Stimulated activated CD4-positive, alpha-beta T cell treated with anti-CD3 and anti-CD28 coated beads, Interleukin-4, amount 100 ng/mL, for 24 hours (primary cell): ENCODE measurements at regions not wholly inside any gene's neighbourhood (a gene's known extent, or its start where the extent isn't known, plus 50 kb on each side); places are given as distances from the start of the nearest gene placed in this dataset.

Experiments used
- DNase-seq: peaks from one replicate; pipeline ENCODE4 v3.0.0-alpha.2; 2020

DNA sequence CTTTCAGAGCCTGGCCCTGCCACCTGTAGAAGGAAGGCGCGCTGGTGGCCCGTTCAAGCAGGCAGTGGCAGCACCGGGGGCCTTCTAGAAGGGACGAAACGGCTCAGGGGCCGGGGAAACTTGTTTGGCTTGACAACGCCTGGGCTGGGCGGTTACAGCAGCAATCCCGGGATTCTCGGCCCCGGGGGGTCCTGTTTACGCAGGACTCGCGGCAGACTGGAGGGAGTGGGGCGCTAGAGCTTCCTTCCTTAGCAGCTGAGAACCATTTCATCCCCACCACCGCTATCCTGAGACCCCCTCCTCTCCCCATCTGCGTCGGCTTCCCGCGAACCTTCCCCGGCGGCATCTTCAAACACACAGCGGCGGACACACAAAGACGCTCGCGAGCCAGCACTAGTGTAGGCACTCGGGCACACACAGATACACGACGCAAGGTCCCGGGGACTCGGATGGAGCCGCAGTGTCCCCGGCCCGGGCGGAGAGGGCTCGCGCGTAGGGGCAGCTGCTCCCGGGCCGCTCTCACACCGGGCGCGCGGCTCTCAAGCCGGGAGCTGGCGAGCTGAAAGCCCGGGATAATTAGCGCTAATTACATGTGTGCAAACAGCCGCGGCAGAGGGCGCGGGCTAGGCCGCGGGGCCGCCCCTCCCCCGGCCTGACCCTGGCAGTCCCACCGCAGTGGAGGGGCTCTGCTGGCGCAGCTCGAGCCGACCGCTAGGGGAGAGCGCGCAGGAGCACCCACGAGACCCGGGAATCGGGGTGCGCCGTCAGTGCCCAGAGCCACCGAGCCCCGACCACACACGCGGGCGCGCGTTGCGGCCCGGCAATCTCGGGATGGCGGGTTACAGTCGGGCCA, 271.4 kb downstream of the FOXD2 start:
- no peak for DNase-seq

DNA sequence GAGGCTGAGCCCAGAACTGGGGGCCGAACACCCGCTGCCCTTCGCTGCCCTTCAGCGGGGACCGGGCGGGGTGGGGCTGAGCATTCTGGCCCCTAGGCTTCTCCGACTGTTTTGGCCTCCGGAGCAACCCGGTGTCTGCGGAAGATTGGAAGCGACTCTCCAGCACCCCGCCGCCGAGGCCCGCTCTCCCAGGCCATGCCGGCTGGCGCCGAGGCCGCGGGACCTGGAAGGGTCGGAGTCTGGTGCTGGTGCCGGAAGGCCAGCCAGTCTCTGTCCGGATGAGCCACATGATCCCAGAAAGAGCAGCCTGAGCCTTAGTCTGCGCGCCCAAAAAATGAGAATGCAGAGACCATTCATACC, 272.0 kb downstream of the FOXD2 start:
- DNase-seq = no peak

DNA sequence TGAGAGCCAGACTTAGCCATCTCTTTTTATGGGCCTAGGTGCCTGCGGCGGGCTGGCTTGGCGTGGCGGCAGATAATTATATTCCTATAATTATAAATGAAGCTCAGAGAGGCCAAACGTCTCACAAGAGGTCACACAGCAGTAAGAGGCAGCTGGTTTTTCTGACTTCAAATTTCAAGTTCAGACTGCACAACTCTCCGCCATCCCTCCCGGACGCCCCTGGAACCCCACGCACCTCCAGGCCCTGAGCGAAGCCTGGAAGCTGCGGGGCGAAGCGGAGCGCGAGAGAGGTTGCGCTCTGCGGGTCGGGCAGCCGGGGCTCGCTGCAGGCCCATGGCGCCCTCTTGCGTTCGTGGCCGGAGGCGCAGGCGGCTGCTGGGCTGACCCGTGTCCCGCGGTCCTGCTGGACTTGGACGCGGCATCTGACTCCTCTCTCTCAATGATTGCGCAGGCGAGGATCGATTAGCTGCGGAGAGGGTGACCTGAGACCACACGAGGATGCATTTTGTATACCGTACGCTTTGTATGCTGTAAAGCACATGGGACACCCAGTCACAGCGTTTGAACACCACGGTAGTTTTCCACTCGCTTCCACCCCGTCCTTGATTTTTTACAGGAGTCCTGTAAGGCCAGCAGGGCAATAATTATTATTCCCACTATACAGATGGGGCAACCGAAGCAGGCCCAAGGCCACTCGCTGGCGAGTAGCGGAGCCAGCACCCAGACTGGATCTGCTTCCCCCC, 272.7 kb downstream of the FOXD2 start:
- peak; percentile 72 for DNase-seq
